ENCODE measurements at regions not wholly inside any gene's neighbourhood (a gene's known extent, or its start where the extent isn't known, plus 50 kb on each side); places are given as distances from the start of the nearest gene placed in this dataset.
"Not testable (repeated sequence)": the region's sequence is repeated elsewhere in the genome, so short reads cannot be mapped to it uniquely, and the experiment has no call there.

DNA sequence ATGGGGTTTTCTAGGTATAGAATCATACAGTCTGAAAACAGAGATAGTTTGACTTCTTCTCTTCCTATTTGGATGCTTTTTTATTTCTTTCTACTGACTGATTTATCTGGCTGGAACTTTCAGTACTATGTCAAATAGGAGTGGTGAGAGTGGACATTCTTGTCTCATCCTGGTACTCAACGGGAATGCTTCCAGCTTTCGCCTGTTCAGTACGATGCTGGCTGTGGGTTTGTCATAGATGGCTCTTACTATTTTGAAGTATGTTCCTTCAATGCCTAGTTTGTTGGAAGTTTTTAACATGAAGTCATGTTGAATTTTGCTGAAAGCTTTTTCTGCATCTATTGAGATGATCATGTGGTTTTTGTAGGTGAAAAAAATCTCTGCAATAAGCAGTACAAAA is 730.4 kb downstream of the PLCL1 start:
- no peak for DNase-seq (ENCODE audit: low read depth in 1 of 2, low spot score in 1 of 2)

DNA sequence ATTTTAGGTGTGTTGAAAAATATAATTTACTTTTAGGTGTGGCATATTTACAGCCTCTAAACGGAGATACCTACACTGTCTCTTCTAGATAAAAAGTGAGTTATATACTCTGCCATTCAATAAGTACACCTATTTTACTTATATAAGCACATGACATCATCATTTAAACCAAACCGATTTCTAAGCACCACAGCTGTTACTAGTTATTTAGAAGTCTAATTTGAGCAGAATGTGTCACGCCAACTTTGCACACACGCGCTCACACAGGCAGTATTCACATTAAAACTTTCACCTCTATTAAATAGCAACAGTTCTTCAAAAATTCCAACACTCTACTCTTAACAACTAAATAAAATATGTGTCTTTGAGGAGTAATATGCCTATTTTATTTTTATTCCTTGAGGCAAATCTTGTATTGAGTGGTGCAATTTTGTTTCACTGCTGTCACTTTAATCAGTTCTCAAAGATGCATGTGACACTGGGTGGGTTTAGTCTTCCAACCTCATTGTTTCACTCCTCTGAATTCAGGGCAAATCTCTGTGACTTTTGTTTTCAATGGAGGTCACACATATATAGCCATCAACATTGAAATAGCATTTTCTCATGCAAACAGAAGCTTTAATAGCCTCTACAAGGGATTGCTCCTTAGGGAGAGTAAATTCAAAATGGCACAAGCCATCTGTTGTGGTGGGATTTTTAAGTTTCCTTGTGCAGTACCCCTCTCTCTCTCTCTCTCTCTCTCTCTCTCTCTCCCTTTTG is 721.0 kb downstream of the PLCL1 start:
- no peak for DNase-seq (ENCODE audit: low read depth in 1 of 2, low spot score in 1 of 2)

GRCh38 chr2:198523710-198524109 is 719.3 kb downstream of the PLCL1 start:
- DNase-seq (ENCODE audit: low read depth in 1 of 2, low spot score in 1 of 2): no peak

DNA sequence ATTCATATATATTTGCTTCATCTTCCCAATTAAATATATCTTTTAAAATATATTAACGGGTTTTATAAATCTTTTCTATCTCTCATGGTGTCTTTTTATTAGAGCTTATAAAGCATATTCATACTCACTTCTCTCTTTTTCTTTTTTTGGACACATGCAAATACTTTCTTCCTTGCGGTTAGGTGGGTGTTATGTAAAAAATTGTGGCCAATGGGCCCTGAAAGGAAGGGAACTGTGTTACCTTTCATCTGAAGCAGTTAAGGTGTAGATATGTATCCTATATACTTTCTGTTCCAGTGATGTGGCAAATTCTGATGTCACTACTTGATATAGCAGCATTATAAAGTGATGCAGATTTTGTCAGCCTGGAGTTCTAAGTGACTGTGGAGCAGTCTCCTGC is 714.5 kb downstream of the PLCL1 start:
- DNase-seq (ENCODE audit: low read depth in 1 of 2, low spot score in 1 of 2): no peak

DNA sequence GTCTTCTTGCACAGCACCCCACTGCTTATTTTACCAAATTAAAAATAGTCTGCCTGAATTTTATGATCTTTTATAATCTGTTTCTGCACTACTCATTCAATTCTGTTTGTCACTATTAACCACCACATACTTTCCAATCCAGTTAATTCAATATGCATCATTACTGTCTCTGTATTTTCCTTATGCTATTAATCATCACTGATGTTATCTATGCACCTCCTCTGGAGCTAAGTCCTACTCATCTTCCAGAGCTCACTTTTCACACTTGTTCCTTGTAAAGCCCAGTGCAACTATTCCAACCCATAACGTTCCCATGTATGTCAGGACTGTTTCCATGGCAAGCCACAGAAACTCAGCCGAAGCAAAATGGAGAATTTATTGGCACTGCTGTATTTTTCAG is 713.6 kb downstream of the PLCL1 start:
- no peak for DNase-seq (ENCODE audit: low read depth in 1 of 2, low spot score in 1 of 2)

DNA sequence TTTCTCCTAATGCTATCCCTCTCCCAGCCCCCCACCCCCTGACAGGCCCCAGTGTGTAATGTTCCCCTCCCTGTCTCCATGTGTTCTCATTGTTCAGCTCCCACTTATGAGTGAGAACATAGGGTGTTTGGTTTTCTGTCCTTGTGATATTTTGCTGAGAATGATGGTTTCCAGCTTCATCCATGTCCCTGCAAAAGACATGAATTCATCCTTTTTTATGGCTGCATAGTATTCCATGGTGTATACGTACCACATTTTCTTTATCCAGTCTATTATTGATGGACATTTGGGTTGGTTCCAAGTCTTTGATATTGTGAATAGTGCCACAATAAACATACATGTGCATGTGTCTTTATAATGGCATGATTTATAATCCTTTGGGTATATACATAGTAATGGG is 704.2 kb downstream of the PLCL1 start:
- not testable (repeated sequence) for DNase-seq (ENCODE audit: low read depth in 1 of 2, low spot score in 1 of 2)

GRCh38 chr2:198499539-198499938 is 695.1 kb downstream of the PLCL1 start:
- DNase-seq (ENCODE audit: low read depth in 1 of 2, low spot score in 1 of 2): no peak

GRCh38 chr2:198498516-198498915 is 694.1 kb downstream of the PLCL1 start:
- no peak for DNase-seq (ENCODE audit: low read depth in 1 of 2, low spot score in 1 of 2)

- no peak for DNase-seq (ENCODE audit: low read depth in 1 of 2, low spot score in 1 of 2)
These were observed 693.7 kb downstream of the PLCL1 start for GRCh38 chr2:198498048-198498447.

GRCh38 chr2:198494931-198495330 is 690.5 kb downstream of the PLCL1 start:
- DNase-seq (ENCODE audit: low read depth in 1 of 2, low spot score in 1 of 2): no peak

DNA sequence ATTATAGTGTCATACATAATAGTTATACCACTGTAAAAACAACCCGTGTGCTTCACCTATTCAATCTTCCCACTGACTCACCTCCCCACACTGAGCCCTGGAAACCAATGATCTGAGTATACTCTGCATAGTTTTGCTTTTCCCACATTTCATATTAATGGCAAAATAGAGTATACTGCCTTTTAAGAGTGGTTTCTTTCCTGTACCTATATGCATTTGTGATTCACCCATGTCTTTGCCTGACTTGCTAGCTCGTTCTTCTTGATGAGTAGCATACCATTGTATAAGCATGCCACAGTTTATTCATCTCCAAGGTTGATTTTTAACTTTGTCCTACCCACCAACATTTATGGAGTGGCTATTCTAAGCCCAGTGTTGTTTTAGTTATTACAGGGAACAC is 686.4 kb downstream of the PLCL1 start:
- DNase-seq (ENCODE audit: low read depth in 1 of 2, low spot score in 1 of 2): no peak

DNA sequence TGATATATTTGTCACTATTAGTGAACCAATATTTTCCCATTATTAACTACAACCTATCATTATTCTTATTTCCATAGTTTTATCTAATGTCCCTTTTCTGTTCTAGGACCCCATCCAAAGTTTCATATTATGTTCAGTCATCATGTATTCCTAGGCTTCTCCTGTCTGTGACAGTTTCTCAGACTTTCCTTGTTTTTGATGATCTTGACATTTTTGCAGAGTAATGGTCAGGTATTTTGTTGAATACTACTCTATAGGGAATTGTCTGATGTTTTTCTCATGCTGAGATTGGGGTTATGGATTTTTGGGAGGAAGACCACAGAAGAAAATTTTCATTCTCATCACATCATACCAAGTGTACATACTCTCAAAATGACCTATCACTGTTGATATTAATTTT is 684.6 kb downstream of the PLCL1 start:
- DNase-seq (ENCODE audit: low read depth in 1 of 2, low spot score in 1 of 2): no peak

DNA sequence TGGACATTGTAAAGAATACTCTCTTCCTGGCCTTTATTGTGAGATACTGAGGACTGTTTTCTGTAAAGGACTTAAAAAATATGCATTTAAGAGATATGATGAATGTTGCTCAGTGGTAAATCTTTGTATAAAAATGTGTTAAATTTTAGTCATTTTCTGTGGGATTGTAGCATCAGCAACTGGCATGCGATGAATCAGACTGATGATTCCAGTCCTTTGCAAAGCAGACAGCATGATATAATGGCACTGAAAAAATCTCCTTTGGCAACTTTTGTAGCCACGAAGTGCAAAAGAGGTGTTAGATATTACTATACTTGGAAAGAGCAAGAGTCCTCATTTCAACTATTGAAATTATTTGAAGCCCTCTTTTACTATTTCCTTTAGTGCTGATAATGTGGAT is 678.7 kb downstream of the PLCL1 start:
- DNase-seq (ENCODE audit: low read depth in 1 of 2, low spot score in 1 of 2): no peak

DNA sequence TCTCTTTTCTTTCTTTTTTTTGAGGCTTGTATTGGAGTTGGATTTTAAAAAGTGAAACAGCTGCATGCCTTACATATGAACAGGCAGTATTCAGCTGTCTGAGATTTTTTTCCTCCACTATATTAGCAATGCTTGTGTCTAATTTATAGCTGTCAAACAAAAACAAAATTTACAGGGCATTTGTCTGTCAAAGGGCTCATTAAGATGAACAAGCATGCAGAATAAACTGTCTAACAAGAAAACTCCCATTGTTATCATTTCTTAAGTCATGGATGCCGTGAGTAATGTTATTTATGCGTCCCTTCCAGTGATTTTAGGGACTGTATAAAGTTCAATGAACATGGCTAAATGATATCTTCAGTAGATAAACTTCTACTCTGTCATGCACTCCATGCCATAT is 674.7 kb downstream of the PLCL1 start:
- DNase-seq (ENCODE audit: low read depth in 1 of 2, low spot score in 1 of 2): no peak

DNA sequence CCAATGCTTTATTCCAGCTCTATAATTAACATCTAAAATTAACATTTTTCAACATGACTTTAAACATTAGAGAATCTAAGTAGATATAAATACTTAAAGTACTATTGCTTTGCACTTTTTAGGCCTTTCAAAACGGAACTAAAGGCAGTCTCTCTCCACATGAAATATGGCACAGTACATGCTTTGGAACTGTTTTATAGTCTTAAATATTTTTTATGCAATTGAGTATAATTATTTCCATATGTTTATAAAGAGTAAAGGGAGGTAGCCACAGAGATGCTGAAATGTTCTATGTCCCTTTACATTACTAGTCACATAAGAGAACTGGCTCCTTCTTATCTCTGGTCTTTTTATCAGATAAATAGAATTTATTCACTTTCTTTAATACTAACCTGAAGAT is 674.0 kb downstream of the PLCL1 start:
- no peak for DNase-seq (ENCODE audit: low read depth in 1 of 2, low spot score in 1 of 2)

- no peak for DNase-seq (ENCODE audit: low read depth in 1 of 2, low spot score in 1 of 2)
These were observed 671.6 kb downstream of the PLCL1 start for GRCh38 chr2:198476007-198476406.

GRCh38 chr2:198471291-198471690 is 666.9 kb downstream of the PLCL1 start:
- DNase-seq (ENCODE audit: low read depth in 1 of 2, low spot score in 1 of 2): no peak

GRCh38 chr2:198468136-198468535 is 663.7 kb downstream of the PLCL1 start:
- DNase-seq (ENCODE audit: low read depth in 1 of 2, low spot score in 1 of 2): no peak

GRCh38 chr2:198465970-198466369 is 661.6 kb downstream of the PLCL1 start:
- DNase-seq (ENCODE audit: low read depth in 1 of 2, low spot score in 1 of 2): no peak

GRCh38 chr2:198456418-198456817 is 652.0 kb downstream of the PLCL1 start:
- no peak for DNase-seq (ENCODE audit: low read depth in 1 of 2, low spot score in 1 of 2)

DNA sequence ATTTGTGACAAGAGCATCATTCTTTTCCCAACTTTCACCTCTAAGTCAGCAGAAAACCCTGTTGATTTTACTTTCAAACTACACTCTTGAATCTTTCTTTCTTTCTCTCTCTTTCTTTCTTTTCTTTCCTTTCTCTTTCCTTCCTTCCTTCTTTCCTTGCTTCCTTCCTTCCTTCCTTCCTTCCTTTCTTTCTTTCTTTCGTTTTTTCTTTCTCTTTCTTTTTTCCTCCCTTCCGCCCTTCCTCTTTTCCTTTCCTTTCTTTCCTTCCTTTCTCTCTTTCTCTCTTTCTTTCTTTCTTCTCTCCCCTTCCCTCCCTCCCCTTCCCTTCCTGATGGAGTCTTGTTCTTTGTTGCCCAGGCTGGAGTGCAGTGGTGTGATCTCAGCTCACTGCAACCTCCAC is 649.5 kb downstream of the PLCL1 start:
- DNase-seq (ENCODE audit: low read depth in 1 of 2, low spot score in 1 of 2): no peak

GRCh38 chr2:198452327-198452726 is 647.9 kb downstream of the PLCL1 start:
- no peak for DNase-seq (ENCODE audit: low read depth in 1 of 2, low spot score in 1 of 2)

DNA sequence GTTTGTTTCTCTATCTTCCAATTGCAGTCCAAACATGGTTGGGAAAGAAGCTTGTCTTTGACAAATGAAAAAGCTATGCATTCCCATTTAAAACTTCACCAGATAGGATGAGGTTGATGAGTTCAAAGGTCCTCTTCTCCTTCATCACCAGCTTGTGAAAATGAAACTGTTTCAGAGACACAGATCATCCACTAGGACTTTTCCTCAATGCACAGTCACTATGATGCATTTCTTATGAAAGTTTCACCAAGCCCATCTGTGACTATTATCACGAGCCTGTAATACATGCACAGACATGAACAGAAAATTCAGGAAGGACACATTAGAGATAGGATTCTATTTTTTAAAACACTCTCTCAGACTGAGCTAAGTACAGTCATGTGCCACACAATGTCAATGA is 644.4 kb downstream of the PLCL1 start:
- DNase-seq (ENCODE audit: low read depth in 1 of 2, low spot score in 1 of 2): no peak
